ENCODE measurements at regions not wholly inside any gene's neighbourhood (a gene's known extent, or its start where the extent isn't known, plus 50 kb on each side); places are given as distances from the start of the nearest gene placed in this dataset.
A peak's percentile ranks its signal among the peaks of the same experiment; 100 is the strongest.

GRCh38 chr6:2476376-2476775, 231.0 kb upstream of the GMDS start:
- Histone ChIP-seq H3K9me3 (no peaks in the 10 kb centered on the region), H3K4me3 (no peak overlapping the region), H3K27me3 (no peaks in the 10 kb centered on the region), H3K4me1 (peaks cover 0 to 16% (median 0%) of the 10 kb centered on the region in 3 donors), H3K27ac (peak overlapping the region in 1 of 4 donors; percentile 17), H3K36me3 (no peaks in the 10 kb centered on the region)
- no peak for TF ChIP-seq CTCF (IDR thresholded peaks at IDR 0.05)
- no peak for TF ChIP-seq POLR2A (IDR thresholded peaks at IDR 0.05)
- 49 to 65% methylated on average over 4 of the region's 4 CpGs for WGBS, 2 donors
- intact Hi-C loops (cut with DNase I): no loop called here
- DNase-seq: no peak

- no peak for TF ChIP-seq POLR2A (IDR thresholded peaks at IDR 0.05)
- no peak for TF ChIP-seq CTCF (IDR thresholded peaks at IDR 0.05)
- no peaks in the 10 kb centered on the region for H3K9me3 ChIP-seq
These were observed 226.1 kb upstream of the GMDS start for GRCh38 chr6:2471472-2471871.

GRCh38 chr6:2469428-2469827, 224.0 kb upstream of the GMDS start:
- TF ChIP-seq CTCF (IDR thresholded peaks at IDR 0.05) (no peak), POLR2A (IDR thresholded peaks at IDR 0.05) (no peak)
- H3K36me3 ChIP-seq: no peaks in the 10 kb centered on the region
- peaks cover 0 to 5% (median 0%) of the 10 kb centered on the region in 3 donors for H3K4me1 ChIP-seq
- H3K9me3 ChIP-seq: no peaks in the 10 kb centered on the region
- no peak overlapping the region for H3K4me3 ChIP-seq
- no peak for DNase-seq
- H3K27ac ChIP-seq: no peak overlapping the region
- 85% methylated on average over 6 of the region's 8 CpGs; no CpG with 5 or more reads in 1 of the 2 donors for WGBS, 2 donors
- H3K27me3 ChIP-seq: peaks cover 0 to 34% (median 0%) of the 10 kb centered on the region in 4 donors
- intact Hi-C loops (cut with DNase I): no loop called here

More at GRCh38 chr6:2471472-2471871, 226.1 kb upstream of the GMDS start:
- no peak overlapping the region for H3K4me3 ChIP-seq
- intact Hi-C loops (cut with DNase I): no loop called here
- 38 to 49% methylated on average over 7 to 9 of the region's 9 CpGs for WGBS, 2 donors
- peaks cover 0 to 6% (median 0%) of the 10 kb centered on the region in 3 donors for H3K4me1 ChIP-seq
- peaks cover 0 to 29% (median 0%) of the 10 kb centered on the region in 4 donors for H3K27me3 ChIP-seq
- H3K27ac ChIP-seq: no peak overlapping the region
- DNase-seq: no peak
- no peaks in the 10 kb centered on the region for H3K36me3 ChIP-seq

GRCh38 chr6:2468601-2468955, 223.2 kb upstream of the GMDS start:
- Histone ChIP-seq H3K27me3 (peaks cover 0 to 34% (median 0%) of the 10 kb centered on the region in 4 donors), H3K4me3 (no peak overlapping the region), H3K36me3 (no peaks in the 10 kb centered on the region), H3K4me1 (peaks cover 0 to 5% (median 0%) of the 10 kb centered on the region in 3 donors), H3K27ac (no peak overlapping the region), H3K9me3 (no peaks in the 10 kb centered on the region)
- 66 to 75% methylated on average over 4 of the region's 4 CpGs for WGBS, 2 donors
- TF ChIP-seq CTCF (IDR thresholded peaks at IDR 0.05) (no peak), POLR2A (IDR thresholded peaks at IDR 0.05) (no peak)
- intact Hi-C loops (cut with DNase I): no loop called here
- no peak for DNase-seq

- Histone ChIP-seq H3K36me3 (no peaks in the 10 kb centered on the region), H3K9me3 (no peaks in the 10 kb centered on the region), H3K4me3 (no peak overlapping the region), H3K4me1 (peaks cover 0 to 5% (median 0%) of the 10 kb centered on the region in 3 donors), H3K27me3 (peaks cover 0 to 34% (median 0%) of the 10 kb centered on the region in 4 donors), H3K27ac (no peak overlapping the region)
- WGBS, 2 donors: 48 to 57% methylated on average over 6 of the region's 6 CpGs
- intact Hi-C loops (cut with DNase I): no loop called here
- no peak for DNase-seq
- TF ChIP-seq POLR2A (IDR thresholded peaks at IDR 0.05): no peak
- no peak for TF ChIP-seq CTCF (IDR thresholded peaks at IDR 0.05)
These were observed 222.7 kb upstream of the GMDS start for GRCh38 chr6:2467929-2468600.
